Endometrial microvascular endothelial cells (primary cell): ENCODE measurements at regions not wholly inside any gene's neighbourhood (a gene's known extent, or its start where the extent isn't known, plus 50 kb on each side); places are given as distances from the start of the nearest gene placed in this dataset.
"Not testable (repeated sequence)": the region's sequence is repeated elsewhere in the genome, so short reads cannot be mapped to it uniquely, and the experiment has no call there.

Experiments used
- in situ Hi-C: cut with HindIII; loops from 2 replicates; pipeline ENCODE4 v1.10.0; 2017; ENCODE audit warnings: low sequenced_read_pairs, low pct_unique_long_range_greater_than_20kb; ENCODE audit errors: inconsistent ontology term

GRCh38 chr2:176421297-176422050 is 152.2 kb downstream of the MTX2 start:
- in situ Hi-C loops, result no loop called here

- in situ Hi-C loops, result no loop called here
Observed at GRCh38 chr2:176423819-176424218, 154.6 kb downstream of the MTX2 start.

GRCh38 chr2:176424746-176425145 is 155.5 kb downstream of the MTX2 start:
- in situ Hi-C loops, result no loop called here

GRCh38 chr2:176427549-176427948 is 158.3 kb downstream of the MTX2 start:
- in situ Hi-C loops, result no loop called here

- in situ Hi-C loops, result not testable (repeated sequence)
Observed at GRCh38 chr2:176428944-176429469, 159.8 kb downstream of the MTX2 start.

- in situ Hi-C loops, result no loop called here
Observed at GRCh38 chr2:176432434-176432833, 163.2 kb downstream of the MTX2 start.

GRCh38 chr2:176435729-176436128 is 166.5 kb downstream of the MTX2 start:
- in situ Hi-C loops, result no loop called here

GRCh38 chr2:176443946-176444345 is 174.7 kb downstream of the MTX2 start:
- in situ Hi-C loops, result no loop called here

GRCh38 chr2:176445956-176446355 is 176.7 kb downstream of the MTX2 start:
- in situ Hi-C loops, result no loop called here

- in situ Hi-C loops, result no loop called here
Observed at GRCh38 chr2:176446718-176447414, 177.6 kb downstream of the MTX2 start.

- in situ Hi-C loops, result no loop called here
Observed at GRCh38 chr2:176447616-176448015, 178.4 kb downstream of the MTX2 start.

GRCh38 chr2:176449852-176450251 is 180.6 kb downstream of the MTX2 start:
- in situ Hi-C loops, result no loop called here

GRCh38 chr2:176453784-176454183 is 184.5 kb downstream of the MTX2 start:
- in situ Hi-C loops, result no loop called here

GRCh38 chr2:176454893-176455815 is 185.9 kb downstream of the MTX2 start:
- in situ Hi-C loops, result no loop called here

GRCh38 chr2:176455816-176456291 is 186.6 kb downstream of the MTX2 start:
- in situ Hi-C loops, result no loop called here

- in situ Hi-C loops, result no loop called here
Observed at GRCh38 chr2:176457481-176457880, 188.2 kb downstream of the MTX2 start.

- in situ Hi-C loops, result no loop called here
Observed at GRCh38 chr2:176461098-176461808, 192.0 kb downstream of the MTX2 start.

GRCh38 chr2:176461809-176462670 is 192.8 kb downstream of the MTX2 start:
- in situ Hi-C loops, result no loop called here
